ENCODE measurements at regions not wholly inside any gene's neighbourhood (a gene's known extent, or its start where the extent isn't known, plus 50 kb on each side); places are given as distances from the start of the nearest gene placed in this dataset.
A peak's percentile ranks its signal among the peaks of the same experiment; 100 is the strongest.

- no peak for TF ChIP-seq EZH2phosphoT487 (IDR thresholded peaks at IDR 0.05)
- no peak for TF ChIP-seq CTCF (IDR thresholded peaks at IDR 0.05)
- no peak for TF ChIP-seq EZH2 (IDR thresholded peaks at IDR 0.05)
- Histone ChIP-seq H3K4me2 (no peak overlapping the region), H3K27ac (no peak overlapping the region), H3K9ac (no peak overlapping the region), H3K27me3 (no peaks in the 10 kb centered on the region), H3F3A (ENCODE audit: low read depth) (no peaks in the 10 kb centered on the region), H3K79me2 (ENCODE audit: low read depth) (no peaks in the 10 kb centered on the region), H3K4me1 (no peaks in the 10 kb centered on the region), H4K20me1 (ENCODE audit: low read depth) (no peaks in the 10 kb centered on the region), H3K36me3 (no peaks in the 10 kb centered on the region), H3K9me3 (ENCODE audit: low read depth) (no peaks in the 10 kb centered on the region), H3K4me3 (no peak overlapping the region), H2AFZ (replicated peaks) (no peak overlapping the region)
- Mint-ChIP-seq H3K27ac (no peak overlapping the region), H3K27me3 (ENCODE audit: insufficient read depth, low read depth) (no peaks in the 10 kb centered on the region), H3K4me1 (no peaks in the 10 kb centered on the region), H3K9me3 (no peaks in the 10 kb centered on the region), H3K36me3 (no peaks in the 10 kb centered on the region), H3K4me3 (no peak overlapping the region)
- no peak for DNase-seq (ENCODE audit: low spot score)
Measured at GRCh38 chr21:28496517-28496916, 496.2 kb downstream of the LTN1 start.

- H3K27ac ChIP-seq = no peak overlapping the region
- no peak overlapping the region for H3K4me2 ChIP-seq
- H3K4me1 ChIP-seq = no peaks in the 10 kb centered on the region
- H3K27me3 Mint-ChIP-seq (ENCODE audit: insufficient read depth, low read depth) = peaks cover 4% of the 10 kb centered on the region
- H3K27ac Mint-ChIP-seq = no peak overlapping the region
- no peaks in the 10 kb centered on the region for H3K27me3 ChIP-seq
- no peak overlapping the region for H3K9ac ChIP-seq
- no peaks in the 10 kb centered on the region for H3F3A ChIP-seq (ENCODE audit: low read depth)
- no peak for TF ChIP-seq CTCF (IDR thresholded peaks at IDR 0.05)
- TF ChIP-seq EZH2phosphoT487 (IDR thresholded peaks at IDR 0.05) = no peak
- no peak for TF ChIP-seq EZH2 (IDR thresholded peaks at IDR 0.05)
- H3K4me3 Mint-ChIP-seq = no peak overlapping the region
- no peaks in the 10 kb centered on the region for H3K36me3 Mint-ChIP-seq
- no peaks in the 10 kb centered on the region for H3K9me3 Mint-ChIP-seq
- no peak overlapping the region for H3K4me3 ChIP-seq
- H2AFZ ChIP-seq (replicated peaks) = no peak overlapping the region
- H4K20me1 ChIP-seq (ENCODE audit: low read depth) = no peaks in the 10 kb centered on the region
- no peaks in the 10 kb centered on the region for H3K79me2 ChIP-seq (ENCODE audit: low read depth)
- no peaks in the 10 kb centered on the region for H3K9me3 ChIP-seq (ENCODE audit: low read depth)
- no peaks in the 10 kb centered on the region for H3K36me3 ChIP-seq
- no peak for DNase-seq (ENCODE audit: low spot score)
- H3K4me1 Mint-ChIP-seq = no peaks in the 10 kb centered on the region
Measured at GRCh38 chr21:28492127-28492526, 500.6 kb downstream of the LTN1 start.

- no peak overlapping the region for H3K4me2 ChIP-seq
- H3K4me3 Mint-ChIP-seq = no peak overlapping the region
- no peak for TF ChIP-seq EZH2 (IDR thresholded peaks at IDR 0.05)
- H3K9me3 ChIP-seq (ENCODE audit: low read depth) = no peaks in the 10 kb centered on the region
- no peak overlapping the region for H3K4me3 ChIP-seq
- no peak overlapping the region for H3K27ac Mint-ChIP-seq
- H3K27ac ChIP-seq = no peak overlapping the region
- H3K27me3 ChIP-seq = no peaks in the 10 kb centered on the region
- H4K20me1 ChIP-seq (ENCODE audit: low read depth) = no peaks in the 10 kb centered on the region
- H3K36me3 ChIP-seq = no peaks in the 10 kb centered on the region
- peaks cover 2% of the 10 kb centered on the region for H3K9me3 Mint-ChIP-seq
- no peaks in the 10 kb centered on the region for H3K4me1 Mint-ChIP-seq
- H3F3A ChIP-seq (ENCODE audit: low read depth) = no peaks in the 10 kb centered on the region
- H3K4me1 ChIP-seq = no peaks in the 10 kb centered on the region
- no peak for DNase-seq (ENCODE audit: low spot score)
- no peak overlapping the region for H2AFZ ChIP-seq (replicated peaks)
- peaks cover 4% of the 10 kb centered on the region for H3K27me3 Mint-ChIP-seq (ENCODE audit: insufficient read depth, low read depth)
- no peak overlapping the region for H3K9ac ChIP-seq
- H3K36me3 Mint-ChIP-seq = no peaks in the 10 kb centered on the region
- no peaks in the 10 kb centered on the region for H3K79me2 ChIP-seq (ENCODE audit: low read depth)
Measured at GRCh38 chr21:28489821-28490350, 502.8 kb downstream of the LTN1 start.

GRCh38 chr21:28489162-28489561 is 503.5 kb downstream of the LTN1 start:
- H3K9me3 Mint-ChIP-seq = peaks cover 2% of the 10 kb centered on the region
- no peaks in the 10 kb centered on the region for H3F3A ChIP-seq (ENCODE audit: low read depth)
- H3K4me3 ChIP-seq = no peak overlapping the region
- H3K27me3 ChIP-seq = no peaks in the 10 kb centered on the region
- no peaks in the 10 kb centered on the region for H3K4me1 ChIP-seq
- H3K9ac ChIP-seq = no peak overlapping the region
- no peaks in the 10 kb centered on the region for H3K36me3 ChIP-seq
- no peak overlapping the region for H3K4me3 Mint-ChIP-seq
- DNase-seq (ENCODE audit: low spot score) = no peak
- H3K4me2 ChIP-seq = no peak overlapping the region
- no peaks in the 10 kb centered on the region for H4K20me1 ChIP-seq (ENCODE audit: low read depth)
- no peaks in the 10 kb centered on the region for H3K79me2 ChIP-seq (ENCODE audit: low read depth)
- H3K27me3 Mint-ChIP-seq (ENCODE audit: insufficient read depth, low read depth) = peaks cover 4% of the 10 kb centered on the region
- no peaks in the 10 kb centered on the region for H3K36me3 Mint-ChIP-seq
- peak overlapping the region; percentile 7 for H3K27ac Mint-ChIP-seq
- H3K27ac ChIP-seq = no peak overlapping the region
- H3K4me1 Mint-ChIP-seq = no peaks in the 10 kb centered on the region
- H3K9me3 ChIP-seq (ENCODE audit: low read depth) = no peaks in the 10 kb centered on the region
- TF ChIP-seq CTCF (IDR thresholded peaks at IDR 0.05) = no peak
- no peak for TF ChIP-seq EZH2 (IDR thresholded peaks at IDR 0.05)
- TF ChIP-seq EZH2phosphoT487 (IDR thresholded peaks at IDR 0.05) = no peak
- H2AFZ ChIP-seq (replicated peaks) = no peak overlapping the region
